ENCODE measurements at regions not wholly inside any gene's neighbourhood (a gene's known extent, or its start where the extent isn't known, plus 50 kb on each side); places are given as distances from the start of the nearest gene placed in this dataset.

DNA sequence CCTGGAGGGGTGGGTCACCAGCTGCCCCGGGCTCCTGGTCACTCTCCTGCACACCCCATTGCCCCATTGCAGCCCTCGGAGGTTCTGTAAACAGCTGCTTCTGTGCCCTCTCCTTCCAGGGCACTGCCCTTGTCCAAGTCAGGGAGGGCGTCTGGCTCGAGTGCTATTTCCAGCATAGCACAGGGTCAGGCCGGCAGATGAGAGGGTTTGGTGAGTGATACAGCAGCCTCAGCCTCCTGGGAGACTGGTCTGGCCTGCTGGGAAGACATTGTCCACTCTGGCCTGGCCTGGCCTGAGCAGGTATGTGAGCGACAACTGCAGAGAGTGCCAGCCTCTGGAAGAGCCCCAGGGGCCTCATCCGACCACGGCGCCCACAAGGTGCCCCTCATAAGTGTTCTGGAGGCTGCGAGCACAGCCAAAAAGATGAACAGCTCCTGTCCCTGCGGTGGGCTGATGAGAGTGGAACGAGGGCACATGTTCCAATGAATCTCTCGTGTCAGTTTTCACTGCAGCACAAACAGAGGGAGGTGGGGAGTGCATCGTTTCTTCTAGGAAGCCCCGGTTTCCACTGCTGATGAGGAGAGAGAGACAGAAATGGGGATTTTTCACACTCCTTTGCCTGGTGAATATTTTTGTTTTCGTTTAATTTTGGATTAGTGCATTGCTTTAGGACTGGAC lies 105.8 kb upstream of the SDK2 start:
- no peak for TF ChIP-seq CTCF (IDR thresholded peaks at IDR 0.05)
- no peak for ATAC-seq (ENCODE audit: low FRiP score)

DNA sequence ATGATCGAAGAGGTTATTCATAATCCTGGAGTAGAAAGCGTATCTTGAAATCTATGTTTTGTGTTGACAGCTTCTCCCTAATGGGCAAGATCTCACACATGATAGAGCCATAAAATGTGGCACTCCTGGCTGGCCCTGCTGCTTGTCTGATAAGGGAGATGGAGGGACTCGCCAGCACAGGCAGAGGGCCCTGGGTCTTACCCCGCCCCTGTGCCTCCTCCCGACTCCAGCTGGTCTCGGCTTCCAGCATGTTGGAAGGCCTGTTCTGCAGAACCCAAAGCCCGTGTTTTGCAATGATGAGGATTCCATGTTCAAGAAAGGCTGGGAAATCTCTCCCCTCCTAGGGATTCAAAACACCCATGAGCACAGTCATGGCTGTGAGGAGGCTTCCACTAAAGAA lies 106.7 kb upstream of the SDK2 start:
- DNase-seq (ENCODE audit: low spot score): no peak
- no peak for ATAC-seq (ENCODE audit: low FRiP score)
- TF ChIP-seq CTCF (IDR thresholded peaks at IDR 0.05): no peak

More for the DNA sequence above, 105.8 kb upstream of the SDK2 start:
- no peak for DNase-seq (ENCODE audit: low spot score)

DNA sequence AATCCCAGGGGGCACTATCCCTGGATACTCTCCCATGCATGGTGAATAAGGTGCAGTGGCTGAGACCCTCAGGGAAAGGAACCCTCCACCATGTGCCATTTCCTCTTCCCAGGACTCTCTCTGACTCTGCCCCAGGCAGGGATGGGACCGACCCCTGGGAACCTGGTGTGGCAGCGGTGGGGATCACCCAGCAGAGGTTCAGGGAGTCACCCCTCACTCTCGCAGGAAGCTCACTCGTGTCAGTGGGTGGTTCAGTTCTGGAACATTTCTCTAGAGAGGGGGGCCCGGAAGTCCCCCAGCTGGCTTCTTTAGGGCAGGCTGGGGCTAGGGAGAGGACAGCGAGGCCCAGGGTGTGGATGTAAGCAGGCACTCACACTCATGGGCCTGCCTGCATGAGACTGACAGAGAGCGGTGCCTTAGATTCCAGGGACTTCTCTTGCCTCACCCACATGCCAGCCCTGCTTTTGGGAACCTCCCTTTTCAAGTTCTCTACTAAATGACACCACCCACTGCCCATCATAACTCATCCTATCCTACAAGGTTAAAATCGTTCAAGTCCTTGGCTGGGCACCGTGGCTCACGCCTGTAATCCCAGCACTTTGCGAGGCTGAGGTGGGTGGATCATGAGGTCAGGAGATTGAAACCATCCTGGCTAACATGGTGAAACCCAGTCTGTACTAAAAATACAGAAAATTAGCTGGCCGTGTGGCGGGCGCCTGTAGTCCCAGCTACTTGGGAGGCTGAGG lies 109.7 kb upstream of the SDK2 start:
- DNase-seq (ENCODE audit: low spot score) (no peak), ATAC-seq (ENCODE audit: low FRiP score) (no peak)
- no peak for TF ChIP-seq CTCF (IDR thresholded peaks at IDR 0.05)

- no peak for DNase-seq (ENCODE audit: low spot score)
- no peak for ATAC-seq (ENCODE audit: low FRiP score)
- no peak for TF ChIP-seq CTCF (IDR thresholded peaks at IDR 0.05)
Observed at GRCh38 chr17:73754886-73755400, 110.7 kb upstream of the SDK2 start.

DNA sequence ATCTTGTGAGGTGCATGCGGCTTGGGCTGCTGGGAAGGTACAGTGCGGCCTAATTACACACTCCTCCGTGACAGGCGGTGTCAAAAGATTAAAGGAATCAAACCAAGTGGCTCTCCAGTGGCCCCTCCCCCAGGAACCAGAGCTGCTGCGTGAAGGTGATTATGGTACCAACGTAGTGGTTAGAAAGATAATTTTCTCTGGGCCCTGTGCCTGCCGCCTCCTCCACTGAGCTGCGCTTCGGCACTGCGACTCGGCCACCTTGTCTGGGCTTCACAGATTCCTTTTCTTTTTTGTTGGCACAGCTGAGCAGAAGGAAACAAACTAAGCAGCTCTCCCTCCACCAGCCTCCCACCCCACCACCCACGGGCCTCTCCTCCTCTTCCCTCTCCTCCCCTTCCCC lies 113.2 kb upstream of the SDK2 start:
- DNase-seq (ENCODE audit: low spot score) (no peak), ATAC-seq (ENCODE audit: low FRiP score) (no peak)
- TF ChIP-seq CTCF (IDR thresholded peaks at IDR 0.05): no peak

DNA sequence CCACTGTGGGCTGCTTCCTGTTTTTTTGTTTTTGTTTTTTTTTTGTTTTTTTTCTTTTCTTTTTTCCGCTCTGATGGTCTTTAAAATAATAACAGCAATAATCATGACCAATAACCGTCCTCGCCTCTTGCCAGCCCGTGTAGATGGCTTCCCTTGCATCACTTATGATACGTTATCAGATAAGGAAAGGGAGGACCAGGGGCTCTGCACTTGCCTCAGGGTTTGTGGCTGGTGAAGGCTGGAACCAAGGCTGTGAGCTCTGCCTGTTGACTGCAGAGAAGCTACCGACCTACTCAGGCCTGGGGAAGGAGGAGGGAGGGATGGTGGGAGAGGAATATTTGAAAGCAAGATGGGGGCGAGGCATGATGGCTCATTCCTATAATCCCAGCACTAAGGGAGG lies 114.0 kb upstream of the SDK2 start:
- ATAC-seq (ENCODE audit: low FRiP score) (no peak), DNase-seq (ENCODE audit: low spot score) (no peak)
- TF ChIP-seq CTCF (IDR thresholded peaks at IDR 0.05): no peak

DNA sequence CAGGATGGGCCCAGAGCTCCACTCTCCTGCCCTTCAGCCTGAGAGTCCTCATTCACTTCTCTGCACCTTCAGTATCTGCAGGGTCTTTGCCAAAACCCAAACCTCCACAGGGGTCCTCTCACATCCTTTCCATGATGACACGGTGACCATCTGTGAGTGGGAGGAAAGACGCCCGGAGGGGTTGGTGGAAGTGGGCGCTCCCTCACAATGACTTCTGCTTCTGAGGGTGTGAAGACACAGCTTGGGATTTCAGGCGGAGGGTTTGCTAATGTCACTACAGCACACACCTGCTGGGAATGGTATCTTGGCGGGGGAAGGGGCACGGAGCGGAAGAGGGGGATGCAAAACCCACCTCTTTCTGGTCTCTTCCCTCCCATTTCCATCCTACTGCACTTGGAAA lies 115.1 kb upstream of the SDK2 start:
- TF ChIP-seq CTCF (IDR thresholded peaks at IDR 0.05): no peak
- no peak for DNase-seq (ENCODE audit: low spot score)
- ATAC-seq (ENCODE audit: low FRiP score): no peak

All from omental fat pad (tissue), 3 donors.